ENCODE measurements at regions not wholly inside any gene's neighbourhood (a gene's known extent, or its start where the extent isn't known, plus 50 kb on each side); places are given as distances from the start of the nearest gene placed in this dataset.

- no peak for DNase-seq
- Mint-ChIP-seq H3K9me3 (no peaks in the 10 kb centered on the region), H3K4me1 (peaks cover 6% of the 10 kb centered on the region), H3K36me3 (no peaks in the 10 kb centered on the region), H3K4me3 (no peak overlapping the region), H3K27ac (no peak overlapping the region), H3K27me3 (peaks cover 3% of the 10 kb centered on the region)
- ATAC-seq (ENCODE audit: low read depth): no peak
- POLR2A ChIA-PET: no interaction called here
Observed at GRCh38 chr2:105600949-105601794, 143.5 kb upstream of the NCK2 start.

DNA sequence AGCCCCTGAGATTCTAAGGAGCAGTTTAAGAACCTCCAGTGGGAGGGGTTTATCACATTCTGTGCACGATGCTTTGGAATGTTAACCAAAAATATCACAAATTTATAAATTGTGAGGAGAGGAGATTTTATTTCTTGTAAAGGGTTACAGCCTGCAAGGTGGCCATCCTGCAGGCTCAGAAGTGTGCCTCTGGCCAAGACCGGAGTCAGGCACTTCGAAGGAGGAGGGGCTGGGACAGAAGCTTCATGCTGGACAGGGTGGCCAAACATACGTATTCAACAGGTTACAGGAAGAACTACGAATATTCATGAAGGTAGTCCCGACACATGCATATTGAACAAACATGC, 144.1 kb upstream of the NCK2 start:
- DNase-seq (no peak), ATAC-seq (ENCODE audit: low read depth) (no peak)
- Mint-ChIP-seq H3K27ac (no peak overlapping the region), H3K9me3 (no peaks in the 10 kb centered on the region), H3K36me3 (no peaks in the 10 kb centered on the region), H3K4me1 (peaks cover 6% of the 10 kb centered on the region), H3K4me3 (no peak overlapping the region), H3K27me3 (peaks cover 3% of the 10 kb centered on the region)
- POLR2A ChIA-PET: no interaction called here

GRCh38 chr2:105600037-105600442, 144.7 kb upstream of the NCK2 start:
- DNase-seq: no peak
- Mint-ChIP-seq H3K27me3 (peaks cover 3% of the 10 kb centered on the region), H3K4me3 (no peak overlapping the region), H3K9me3 (no peaks in the 10 kb centered on the region), H3K36me3 (no peaks in the 10 kb centered on the region), H3K4me1 (peaks cover 6% of the 10 kb centered on the region), H3K27ac (no peak overlapping the region)
- ATAC-seq (ENCODE audit: low read depth): no peak
- POLR2A ChIA-PET: no interaction called here

DNA sequence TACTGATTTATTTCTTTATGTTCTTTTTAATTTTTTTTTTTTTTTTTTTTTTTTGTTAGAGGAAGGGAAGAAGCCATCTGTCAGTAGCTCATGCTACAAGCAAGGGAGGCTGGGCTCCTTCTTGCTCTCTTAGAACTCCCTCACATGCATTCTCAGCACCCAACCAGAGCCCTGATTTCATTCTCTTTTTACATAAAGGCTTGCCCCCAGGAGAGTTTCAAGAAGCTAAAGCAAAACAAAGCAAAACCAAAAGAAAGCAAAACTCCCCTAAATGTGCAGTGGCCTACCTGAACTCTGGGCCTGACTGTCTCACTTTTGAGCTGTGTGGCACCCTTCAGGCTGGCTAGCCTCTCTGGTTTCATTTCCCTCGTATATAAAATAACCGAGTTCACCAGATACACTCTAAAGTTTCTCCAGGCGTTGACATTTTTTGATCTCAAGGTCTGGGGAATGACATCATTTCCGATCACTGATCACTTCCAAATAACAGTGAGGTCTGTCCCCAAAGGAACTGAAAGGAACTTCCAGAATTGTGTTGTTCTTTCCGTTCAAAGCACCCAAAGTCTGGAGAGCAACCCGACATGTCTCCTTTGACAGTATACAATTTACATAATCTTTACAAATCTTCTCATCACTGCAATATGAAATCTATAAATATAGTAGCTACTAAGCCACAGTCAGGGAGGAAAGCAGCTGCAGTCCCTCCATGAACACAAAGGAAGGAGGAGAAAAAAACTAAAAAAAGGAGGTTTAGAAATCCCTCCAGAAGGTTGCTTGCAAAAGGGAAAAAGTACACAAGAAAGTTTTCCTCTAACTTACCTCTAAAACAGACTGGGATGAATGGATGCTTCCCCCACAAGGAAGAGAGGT, 145.6 kb upstream of the NCK2 start:
- H3K4me3 Mint-ChIP-seq: no peak overlapping the region
- peak; percentile 30 for ATAC-seq (ENCODE audit: low read depth)
- no peaks in the 10 kb centered on the region for H3K36me3 Mint-ChIP-seq
- H3K4me1 Mint-ChIP-seq: peaks cover 6% of the 10 kb centered on the region
- H3K27me3 Mint-ChIP-seq: peaks cover 3% of the 10 kb centered on the region
- no peak for DNase-seq
- no peak overlapping the region for H3K27ac Mint-ChIP-seq
- no peaks in the 10 kb centered on the region for H3K9me3 Mint-ChIP-seq
- POLR2A ChIA-PET: no interaction called here

DNA sequence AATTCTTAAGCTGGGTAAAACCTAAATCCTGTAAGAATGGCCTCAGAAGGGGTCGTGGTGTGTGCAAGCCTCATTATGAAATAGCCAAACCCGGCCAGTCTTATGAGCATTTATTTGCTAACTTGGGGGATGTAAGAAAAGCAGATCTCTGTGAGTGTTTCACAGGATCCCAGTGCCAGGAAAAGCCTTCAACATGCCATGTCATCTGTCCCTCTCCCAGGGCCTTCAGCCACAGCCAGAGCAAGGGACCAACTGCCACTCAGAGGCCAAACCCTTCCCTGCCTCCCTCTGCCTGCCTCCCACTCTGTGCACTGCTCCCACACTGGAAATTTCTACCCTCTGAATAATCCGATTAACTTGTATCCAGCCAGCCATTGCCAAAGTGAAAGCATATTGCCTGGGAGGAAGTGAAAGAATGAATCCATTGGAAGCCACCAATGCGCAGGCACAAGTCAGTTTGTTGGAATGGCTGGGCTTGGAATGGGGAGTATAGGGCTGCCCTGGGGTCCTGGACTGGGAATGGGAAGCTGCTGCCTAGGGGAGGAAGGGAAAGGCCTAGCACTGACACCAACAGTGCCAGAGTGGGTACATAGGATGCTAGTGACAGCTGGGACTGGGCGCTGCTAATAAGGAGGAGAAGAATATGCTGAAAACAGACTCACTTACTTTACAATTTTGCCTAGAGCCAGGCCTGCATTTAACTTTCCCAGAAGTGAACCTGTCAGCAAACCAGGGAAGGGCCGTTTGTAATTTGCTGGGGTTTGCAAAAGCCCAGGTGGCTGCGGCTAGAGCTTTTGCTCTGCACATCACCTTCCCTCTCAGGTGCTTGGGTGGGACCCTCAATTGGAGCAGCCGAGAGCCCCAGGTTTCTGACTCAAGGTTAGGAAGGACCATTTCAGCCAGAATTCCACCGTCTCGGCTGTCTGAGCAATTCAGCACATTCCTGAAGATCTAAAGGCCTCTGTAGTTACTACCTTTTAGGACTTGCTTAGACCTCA, 146.6 kb upstream of the NCK2 start:
- H3K4me3 Mint-ChIP-seq: no peak overlapping the region
- no peaks in the 10 kb centered on the region for H3K9me3 Mint-ChIP-seq
- DNase-seq: no peak
- peaks cover 6% of the 10 kb centered on the region for H3K4me1 Mint-ChIP-seq
- no peak overlapping the region for H3K27ac Mint-ChIP-seq
- no peaks in the 10 kb centered on the region for H3K36me3 Mint-ChIP-seq
- POLR2A ChIA-PET: no interaction called here
- ATAC-seq (ENCODE audit: low read depth): no peak
- H3K27me3 Mint-ChIP-seq: peaks cover 3% of the 10 kb centered on the region

DNA sequence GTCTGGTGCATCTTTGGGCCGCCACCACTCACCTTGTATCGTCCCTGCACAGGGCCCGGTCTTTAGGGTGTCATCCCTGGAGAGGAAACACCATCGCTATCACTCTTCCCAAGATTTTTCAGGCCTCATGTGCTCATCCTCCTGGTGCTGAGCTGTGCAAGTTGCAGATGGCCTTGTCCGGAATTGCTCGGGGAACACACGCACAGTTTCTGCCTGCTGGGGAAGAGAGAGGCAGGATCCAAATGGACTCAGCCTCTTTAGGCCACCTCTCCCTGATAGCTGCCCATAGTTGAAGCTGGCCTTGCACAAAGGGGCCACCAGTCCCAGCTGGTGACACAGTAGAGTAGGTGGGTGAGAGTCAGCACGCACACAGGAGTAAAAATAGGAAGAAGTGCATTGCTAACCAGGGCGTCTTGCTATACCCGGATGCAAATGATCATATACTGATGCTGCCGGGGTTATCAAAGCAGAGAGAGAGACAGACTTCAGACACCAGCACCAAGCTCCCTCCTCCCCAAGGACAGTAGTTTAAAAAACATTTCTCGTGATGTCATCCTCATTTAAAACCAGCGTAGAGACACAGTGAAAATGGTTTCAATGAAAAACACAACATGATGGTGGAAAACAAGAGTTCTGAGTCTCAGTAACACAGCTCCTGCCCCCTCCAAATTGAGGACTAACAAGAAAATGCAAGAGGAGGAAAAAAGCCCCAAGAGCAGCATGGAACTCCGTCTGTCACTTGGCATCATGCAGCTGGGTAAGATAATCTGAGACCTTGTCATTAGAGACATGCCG, 147.5 kb upstream of the NCK2 start:
- POLR2A ChIA-PET: no interaction called here
- no peak for DNase-seq
- Mint-ChIP-seq H3K36me3 (no peaks in the 10 kb centered on the region), H3K27me3 (peaks cover 3% of the 10 kb centered on the region), H3K4me1 (peaks cover 6% of the 10 kb centered on the region), H3K4me3 (no peak overlapping the region), H3K9me3 (no peaks in the 10 kb centered on the region), H3K27ac (peak overlapping the region; percentile 3)
- no peak for ATAC-seq (ENCODE audit: low read depth)

DNA sequence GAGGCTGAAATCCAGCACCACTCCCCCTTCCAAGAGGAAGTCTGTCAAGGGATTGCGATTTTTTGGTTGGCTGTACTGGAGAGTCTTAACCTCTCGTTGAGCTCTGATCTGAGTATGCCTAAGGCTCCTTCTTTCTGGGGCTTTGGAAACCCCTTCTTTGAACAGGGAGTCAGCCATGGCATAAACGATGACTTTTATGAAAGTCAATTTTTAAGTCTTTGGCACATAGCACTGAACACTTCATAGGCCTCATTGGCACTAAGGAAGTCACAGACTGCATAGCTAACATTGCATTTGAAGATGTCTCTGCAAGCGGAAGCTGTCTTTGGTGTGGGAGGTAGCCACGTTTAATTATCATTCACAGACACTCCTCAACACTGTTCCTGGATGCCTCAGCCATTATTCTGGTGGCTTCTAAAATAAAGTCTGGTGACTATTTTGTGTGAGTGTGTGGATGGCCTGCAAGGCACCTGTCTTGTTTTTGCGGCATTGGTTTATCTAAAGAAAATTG, 148.2 kb upstream of the NCK2 start:
- DNase-seq (no peak), ATAC-seq (ENCODE audit: low read depth) (no peak)
- no peaks in the 10 kb centered on the region for H3K36me3 Mint-ChIP-seq
- POLR2A ChIA-PET: no interaction called here
- H3K27ac Mint-ChIP-seq: no peak overlapping the region
- peaks cover 3% of the 10 kb centered on the region for H3K27me3 Mint-ChIP-seq
- H3K9me3 Mint-ChIP-seq: peaks cover under 1% of the 10 kb centered on the region
- peaks cover 6% of the 10 kb centered on the region for H3K4me1 Mint-ChIP-seq
- no peak overlapping the region for H3K4me3 Mint-ChIP-seq

DNA sequence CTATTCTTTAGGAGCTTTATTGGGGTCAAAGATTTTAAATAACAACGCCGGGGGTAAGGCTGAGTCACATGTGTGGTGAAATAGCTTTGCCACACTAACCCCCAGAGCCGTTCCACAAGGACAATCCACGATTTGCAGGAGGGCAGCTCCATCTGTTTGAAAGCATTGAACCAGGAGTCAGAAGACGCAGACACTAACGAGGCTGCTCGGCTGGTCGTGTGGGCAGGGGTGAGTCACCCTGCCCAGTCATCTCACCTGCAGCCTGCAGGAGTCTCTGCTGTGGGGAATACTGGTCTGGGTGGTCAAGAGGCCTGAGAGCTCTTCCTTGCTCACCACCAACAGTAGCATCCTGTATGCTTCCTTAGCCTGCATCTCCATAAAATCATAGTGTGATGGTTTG, 149.2 kb upstream of the NCK2 start:
- no peak overlapping the region for H3K4me3 Mint-ChIP-seq
- POLR2A ChIA-PET: no interaction called here
- H3K27me3 Mint-ChIP-seq: peaks cover 3% of the 10 kb centered on the region
- peaks cover 4% of the 10 kb centered on the region for H3K9me3 Mint-ChIP-seq
- no peak for ATAC-seq (ENCODE audit: low read depth)
- H3K27ac Mint-ChIP-seq: no peak overlapping the region
- DNase-seq: no peak
- H3K36me3 Mint-ChIP-seq: no peaks in the 10 kb centered on the region
- H3K4me1 Mint-ChIP-seq: peaks cover 6% of the 10 kb centered on the region

GRCh38 chr2:105593221-105593967, 151.3 kb upstream of the NCK2 start:
- ATAC-seq (ENCODE audit: low read depth): no peak
- no peak overlapping the region for H3K4me3 Mint-ChIP-seq
- peaks cover 4% of the 10 kb centered on the region for H3K4me1 Mint-ChIP-seq
- peaks cover 3% of the 10 kb centered on the region for H3K36me3 Mint-ChIP-seq
- POLR2A ChIA-PET: no interaction called here
- no peaks in the 10 kb centered on the region for H3K27me3 Mint-ChIP-seq
- H3K9me3 Mint-ChIP-seq: peaks cover 11% of the 10 kb centered on the region
- no peak for DNase-seq
- H3K27ac Mint-ChIP-seq: no peak overlapping the region

DNA sequence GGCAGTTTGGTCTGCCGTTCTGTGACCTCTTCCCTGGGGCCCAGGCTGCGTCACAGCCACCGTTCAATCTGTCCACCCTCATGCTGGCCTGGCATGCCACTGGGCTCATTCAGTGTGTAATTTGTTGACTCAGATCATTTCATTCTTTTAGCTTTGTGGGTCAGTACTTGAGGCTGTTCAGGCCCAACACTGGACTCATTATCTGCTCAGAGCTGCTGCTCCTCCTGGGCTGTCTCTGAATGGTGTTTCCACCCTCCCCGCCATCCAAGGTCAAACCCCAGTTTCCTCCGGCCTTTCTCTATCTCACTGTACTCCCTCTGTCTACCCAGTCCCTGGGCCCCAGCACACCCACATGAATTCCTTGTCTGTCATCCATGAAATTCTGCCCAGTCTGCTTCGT, 152.4 kb upstream of the NCK2 start:
- POLR2A ChIA-PET: no interaction called here
- Mint-ChIP-seq H3K4me3 (no peak overlapping the region), H3K27me3 (no peaks in the 10 kb centered on the region), H3K4me1 (no peaks in the 10 kb centered on the region), H3K9me3 (peaks cover 20% of the 10 kb centered on the region), H3K36me3 (peaks cover 5% of the 10 kb centered on the region), H3K27ac (no peak overlapping the region)
- no peak for DNase-seq
- ATAC-seq (ENCODE audit: low read depth): no peak

GRCh38 chr2:105590780-105591660, 153.7 kb upstream of the NCK2 start:
- H3K27me3 Mint-ChIP-seq: no peaks in the 10 kb centered on the region
- no peaks in the 10 kb centered on the region for H3K4me1 Mint-ChIP-seq
- POLR2A ChIA-PET: interaction anchor here (0.6 kb wide), 1 partner anchor 93 kb away, joined by 3 read pairs; no protein-coding TSS in a partner anchor
- no peak for DNase-seq
- peaks cover 21% of the 10 kb centered on the region for H3K9me3 Mint-ChIP-seq
- H3K27ac Mint-ChIP-seq: no peak overlapping the region
- peaks cover 5% of the 10 kb centered on the region for H3K36me3 Mint-ChIP-seq
- no peak overlapping the region for H3K4me3 Mint-ChIP-seq
- ATAC-seq (ENCODE audit: low read depth): no peak
